ENCODE measurements at regions not wholly inside any gene's neighbourhood (a gene's known extent, or its start where the extent isn't known, plus 50 kb on each side); places are given as distances from the start of the nearest gene placed in this dataset.
A peak's percentile ranks its signal among the peaks of the same experiment; 100 is the strongest.

DNA sequence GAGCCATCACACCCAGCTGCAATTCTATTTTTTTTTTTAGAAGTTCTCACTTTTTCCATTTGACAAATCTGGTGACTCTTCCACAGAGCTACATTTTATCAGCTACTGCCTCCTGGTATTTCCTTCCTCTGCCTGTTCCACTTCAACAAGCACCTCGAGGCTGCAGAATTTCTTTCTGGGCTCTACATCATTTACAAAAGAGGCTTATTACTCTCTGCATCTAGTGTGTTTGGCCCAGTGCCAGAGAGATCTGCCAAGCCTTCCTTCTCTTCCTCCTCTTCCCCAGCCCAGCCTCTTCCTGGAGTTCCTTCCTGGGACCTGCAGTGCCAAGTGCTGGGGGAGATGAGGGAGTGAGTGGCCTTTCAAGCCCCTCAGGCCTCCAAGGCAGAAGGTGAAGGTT, 119.6 kb upstream of the ITGA6 start:
- H3K79me2 ChIP-seq (ENCODE audit: insufficient read depth, low read length): no peaks in the 10 kb centered on the region
- H3K27me3 Mint-ChIP-seq (ENCODE audit: low read depth in 3 of 3): peaks cover 0 to 5% (median 0%) of the 10 kb centered on the region in 3 donors
- H3K27ac Mint-ChIP-seq: peak overlapping the region in 1 of 7 donors; percentile 68
- H3K27ac ChIP-seq (ENCODE audit: low read depth in 1 of 2, low read length in 2 of 2): no peak overlapping the region
- no peak overlapping the region for H3K4me2 ChIP-seq (replicated peaks; ENCODE audit: extremely low read depth, low read length, poor library complexity, severe bottlenecking)
- no peaks in the 10 kb centered on the region for H4K20me1 ChIP-seq (ENCODE audit: insufficient read depth, low read length)
- H3K9ac ChIP-seq (ENCODE audit: insufficient read depth, low read length, poor library complexity, severe bottlenecking): no peak overlapping the region
- no peaks in the 10 kb centered on the region for H3K4me1 ChIP-seq (ENCODE audit: control insufficient read depth in 1 of 2, insufficient read depth in 2 of 2, low read length in 2 of 2)
- WGBS (ENCODE audit: insufficient coverage): no CpG with 5 or more reads among the region's 1 CpG
- peak overlapping the region in 1 of 2 donors; percentile 11 for H3K4me3 Mint-ChIP-seq
- H2AFZ ChIP-seq (ENCODE audit: insufficient read depth, low read depth, low read length, poor library complexity, severe bottlenecking): no peak overlapping the region
- H3K9me3 ChIP-seq (replicated peaks in 1 of 2; ENCODE audit: control insufficient read depth in 1 of 2, insufficient read depth in 1 of 2, low read length in 2 of 2): no peaks in the 10 kb centered on the region
- peaks cover 0 to 3% (median 0%) of the 10 kb centered on the region in 7 donors for H3K9me3 Mint-ChIP-seq
- H3K36me3 Mint-ChIP-seq: no peaks in the 10 kb centered on the region
- H3K27me3 ChIP-seq (ENCODE audit: control insufficient read depth in 2 of 2, insufficient read depth in 2 of 2, low read length in 2 of 2): no peaks in the 10 kb centered on the region
- no peak overlapping the region for H3K4me3 ChIP-seq (replicated peaks in 1 of 3; ENCODE audit: low read depth in 2 of 3, low read length in 3 of 3)
- intact Hi-C loops (cut with micrococcal nuclease): no loop called here
- TF ChIP-seq, protein P1, sequence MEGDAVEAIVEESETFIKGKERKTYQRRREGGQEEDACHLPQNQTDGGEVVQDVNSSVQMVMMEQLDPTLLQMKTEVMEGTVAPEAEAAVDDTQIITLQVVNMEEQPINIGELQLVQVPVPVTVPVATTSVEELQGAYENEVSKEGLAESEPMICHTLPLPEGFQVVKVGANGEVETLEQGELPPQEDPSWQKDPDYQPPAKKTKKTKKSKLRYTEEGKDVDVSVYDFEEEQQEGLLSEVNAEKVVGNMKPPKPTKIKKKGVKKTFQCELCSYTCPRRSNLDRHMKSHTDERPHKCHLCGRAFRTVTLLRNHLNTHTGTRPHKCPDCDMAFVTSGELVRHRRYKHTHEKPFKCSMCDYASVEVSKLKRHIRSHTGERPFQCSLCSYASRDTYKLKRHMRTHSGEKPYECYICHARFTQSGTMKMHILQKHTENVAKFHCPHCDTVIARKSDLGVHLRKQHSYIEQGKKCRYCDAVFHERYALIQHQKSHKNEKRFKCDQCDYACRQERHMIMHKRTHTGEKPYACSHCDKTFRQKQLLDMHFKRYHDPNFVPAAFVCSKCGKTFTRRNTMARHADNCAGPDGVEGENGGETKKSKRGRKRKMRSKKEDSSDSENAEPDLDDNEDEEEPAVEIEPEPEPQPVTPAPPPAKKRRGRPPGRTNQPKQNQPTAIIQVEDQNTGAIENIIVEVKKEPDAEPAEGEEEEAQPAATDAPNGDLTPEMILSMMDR (IDR thresholded peaks at IDR 0.05): no peak
- no peaks in the 10 kb centered on the region for H3K36me3 ChIP-seq (replicated peaks in 1 of 2; ENCODE audit: control insufficient read depth in 1 of 2, insufficient read depth in 2 of 2, low read length in 2 of 2)
- H3K4me1 Mint-ChIP-seq: peaks cover 7% of the 10 kb centered on the region
- DNase-seq: no peak

DNA sequence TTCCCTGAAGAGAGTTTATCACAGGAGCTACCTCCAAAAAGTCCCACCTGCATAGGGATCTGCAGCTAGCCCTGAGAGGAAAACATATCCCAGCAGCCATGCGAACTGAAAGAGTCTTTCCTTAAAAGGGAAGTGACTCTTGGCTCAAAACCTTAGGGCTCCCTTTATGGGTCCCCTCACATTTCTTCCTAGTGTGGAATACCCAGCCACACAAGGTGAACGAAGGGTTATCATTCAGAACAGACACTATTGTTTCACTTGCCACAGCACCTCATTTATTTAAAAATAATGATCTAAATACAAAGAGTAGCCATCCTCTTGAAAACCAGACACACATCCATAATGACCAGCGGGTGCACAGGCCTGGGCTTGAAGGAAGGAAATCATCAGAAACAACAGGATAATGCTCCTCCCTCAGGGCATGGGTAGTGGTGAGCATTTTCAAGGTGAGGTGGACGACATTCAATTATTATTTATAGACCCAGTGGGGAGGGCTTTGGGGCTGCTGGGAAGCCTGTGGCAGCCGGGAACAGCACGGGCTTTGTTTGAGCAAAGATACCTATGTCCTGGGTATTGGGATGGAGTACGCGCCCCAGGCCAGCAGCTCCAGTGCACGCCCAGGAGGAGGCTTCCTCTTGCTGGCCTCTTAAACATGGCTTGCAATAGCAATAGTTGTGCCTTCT, 119.0 kb upstream of the ITGA6 start:
- Histone ChIP-seq H2AFZ (ENCODE audit: insufficient read depth, low read depth, low read length, poor library complexity, severe bottlenecking) (no peak overlapping the region), H3K79me2 (ENCODE audit: insufficient read depth, low read length) (no peaks in the 10 kb centered on the region), H3K9me3 (replicated peaks in 1 of 2; ENCODE audit: control insufficient read depth in 1 of 2, insufficient read depth in 1 of 2, low read length in 2 of 2) (no peaks in the 10 kb centered on the region), H3K4me2 (replicated peaks; ENCODE audit: extremely low read depth, low read length, poor library complexity, severe bottlenecking) (no peak overlapping the region), H3K9ac (ENCODE audit: insufficient read depth, low read length, poor library complexity, severe bottlenecking) (no peak overlapping the region), H3K27ac (ENCODE audit: low read depth in 1 of 2, low read length in 2 of 2) (no peak overlapping the region), H4K20me1 (ENCODE audit: insufficient read depth, low read length) (no peaks in the 10 kb centered on the region), H3K4me3 (replicated peaks in 1 of 3; ENCODE audit: low read depth in 2 of 3, low read length in 3 of 3) (no peak overlapping the region), H3K4me1 (ENCODE audit: control insufficient read depth in 1 of 2, insufficient read depth in 2 of 2, low read length in 2 of 2) (no peaks in the 10 kb centered on the region), H3K36me3 (replicated peaks in 1 of 2; ENCODE audit: control insufficient read depth in 1 of 2, insufficient read depth in 2 of 2, low read length in 2 of 2) (no peaks in the 10 kb centered on the region), H3K27me3 (ENCODE audit: control insufficient read depth in 2 of 2, insufficient read depth in 2 of 2, low read length in 2 of 2) (no peaks in the 10 kb centered on the region)
- TF ChIP-seq, protein P1 (IDR thresholded peaks at IDR 0.05): no peak
- intact Hi-C loops (cut with micrococcal nuclease): no loop called here
- H3K36me3 Mint-ChIP-seq: no peaks in the 10 kb centered on the region
- H3K4me3 Mint-ChIP-seq: no peak overlapping the region
- WGBS (ENCODE audit: insufficient coverage): 53% methylated on average over 3 of the region's 9 CpGs
- H3K9me3 Mint-ChIP-seq: peaks cover 0 to 3% (median 0%) of the 10 kb centered on the region in 7 donors
- H3K27me3 Mint-ChIP-seq (ENCODE audit: low read depth in 3 of 3): peaks cover 0 to 6% (median 0%) of the 10 kb centered on the region in 3 donors
- peaks cover 7% of the 10 kb centered on the region for H3K4me1 Mint-ChIP-seq
- DNase-seq: no peak
- H3K27ac Mint-ChIP-seq: no peak overlapping the region
